ENCODE measurements at regions not wholly inside any gene's neighbourhood (a gene's known extent, or its start where the extent isn't known, plus 50 kb on each side); places are given as distances from the start of the nearest gene placed in this dataset.

GRCh38 chr1:63068626-63069025 lies 253.7 kb upstream of the FOXD3 start:
- TF ChIP-seq CTCF (IDR thresholded peaks at IDR 0.05), result no peak
- TF ChIP-seq POLR2A (IDR thresholded peaks at IDR 0.05), result no peak

Data from testis (tissue), 2 donors.